Erythroblast (primary cell): ENCODE measurements at regions not wholly inside any gene's neighbourhood (a gene's known extent, or its start where the extent isn't known, plus 50 kb on each side); places are given as distances from the start of the nearest gene placed in this dataset.

Experiments
- GATA1 ChIP-seq: IDR thresholded peaks from 2 replicates; pipeline ENCODE4 v1.6.1; 2011; ENCODE audit warnings: low read depth, mild to moderate bottlenecking, control low read depth, low read length, moderate library complexity
- POLR2A ChIP-seq: IDR thresholded peaks from 2 replicates; pipeline ENCODE4 v1.6.1; 2011; ENCODE audit warnings: mild to moderate bottlenecking, low read length

DNA sequence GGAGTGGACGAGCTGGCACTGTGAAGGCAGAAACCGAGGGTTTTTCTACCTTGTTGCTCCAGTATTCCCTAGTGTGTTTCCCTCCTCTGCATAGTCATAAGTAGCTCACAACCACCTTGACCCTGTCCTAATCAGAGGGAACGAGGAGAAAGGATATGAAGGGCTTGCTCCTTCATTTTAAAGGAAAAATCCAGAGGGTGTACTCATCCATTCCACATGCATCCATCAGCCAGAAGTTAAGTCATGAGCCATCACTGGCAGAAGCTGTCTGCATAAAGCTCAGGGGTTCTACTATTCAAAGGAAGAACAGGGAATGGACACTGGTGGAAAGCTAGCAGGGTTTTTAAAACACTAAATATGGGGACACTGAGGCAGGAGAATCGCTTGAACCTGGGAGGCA lies 84.3 kb upstream of the FOXN3 start:
- TF ChIP-seq POLR2A (no peak), GATA1 (no peak)
